IPS-20b (cell line): ENCODE measurements at regions not wholly inside any gene's neighbourhood (a gene's known extent, or its start where the extent isn't known, plus 50 kb on each side); places are given as distances from the start of the nearest gene placed in this dataset.

Source experiments
- H3K27ac ChIP-seq: one replicate; pipeline ENCODE4 v1.5.1; 2013; ENCODE audit warnings: low read length
- H3K27me3 ChIP-seq: 2 replicates; pipeline ENCODE4 v1.6.1; 2013; ENCODE audit warnings: mild to moderate bottlenecking, low read length, inconsistent platforms; ENCODE audit not compliant: insufficient read depth
- H3K36me3 ChIP-seq: 2 replicates; pipeline ENCODE4 v1.6.1; 2013; ENCODE audit warnings: low read depth, mild to moderate bottlenecking, inconsistent platforms, low read length, moderate library complexity; ENCODE audit not compliant: insufficient read depth
- H3K4me1 ChIP-seq: 2 replicates; pipeline ENCODE4 v1.6.1; 2013; ENCODE audit warnings: mild to moderate bottlenecking, control low read depth, inconsistent platforms, low read length, moderate library complexity; ENCODE audit not compliant: insufficient read depth
- H3K4me3 ChIP-seq: 2 replicates; pipeline ENCODE4 v1.5.1; 2013; ENCODE audit warnings: mild to moderate bottlenecking, low read length, inconsistent platforms
- H3K9ac ChIP-seq: 2 replicates; pipeline ENCODE4 v1.6.1; 2013; ENCODE audit warnings: low read depth, mild to moderate bottlenecking, inconsistent platforms, low read length, moderate library complexity
- H3K9me3 ChIP-seq: 2 replicates; pipeline ENCODE4 v1.6.1; 2013; ENCODE audit warnings: mild to moderate bottlenecking, low read depth, low read length, inconsistent platforms; ENCODE audit not compliant: insufficient read depth

DNA sequence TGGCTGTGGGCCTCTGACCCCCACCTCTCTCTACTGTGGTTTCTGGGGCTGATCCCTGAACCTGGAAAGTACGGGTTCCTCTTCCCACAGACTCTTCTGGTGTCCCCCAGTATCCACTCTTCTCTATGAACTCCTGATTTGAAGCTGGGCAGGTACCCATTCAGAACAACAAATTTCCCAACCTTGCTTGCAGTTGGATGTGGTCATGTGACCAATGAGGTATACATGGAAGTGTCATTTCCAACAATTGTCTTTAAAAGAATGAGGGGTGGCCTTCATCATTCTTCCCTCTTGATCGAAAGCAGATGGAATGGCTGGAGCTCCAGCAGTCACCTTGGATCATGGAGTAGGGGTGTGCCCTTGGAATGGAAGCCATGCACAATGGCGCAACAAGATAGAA lies 128.0 kb upstream of the MLN start:
- no peaks in the 10 kb centered on the region for H3K36me3 ChIP-seq
- H3K4me1 ChIP-seq = peaks cover 8% of the 10 kb centered on the region; the same call in 1 of the 2 replicates
- H3K27me3 ChIP-seq = no peaks in the 10 kb centered on the region; the same call in 1 of the 2 replicates
- H3K4me3 ChIP-seq = no peak overlapping the region
- no peak overlapping the region for H3K9ac ChIP-seq
- H3K27ac ChIP-seq = no peak overlapping the region
- peaks cover 6% of the 10 kb centered on the region for H3K9me3 ChIP-seq

GRCh38 chr6:33929575-33930288 lies 125.9 kb upstream of the MLN start:
- Histone ChIP-seq H3K9ac (no peak overlapping the region), H3K27ac (no peak overlapping the region)

GRCh38 chr6:33927616-33928015 lies 123.8 kb upstream of the MLN start:
- H3K4me1 ChIP-seq = peaks cover 10% of the 10 kb centered on the region; the same call in 1 of the 2 replicates
- no peaks in the 10 kb centered on the region for H3K27me3 ChIP-seq
- peak overlapping the region; percentile 18; the same call in 1 of the 2 replicates for H3K4me3 ChIP-seq
- no peak overlapping the region for H3K27ac ChIP-seq
- no peaks in the 10 kb centered on the region for H3K36me3 ChIP-seq
- no peak overlapping the region for H3K9ac ChIP-seq
- H3K9me3 ChIP-seq = peaks cover 6% of the 10 kb centered on the region

More at GRCh38 chr6:33929575-33930288, 125.9 kb upstream of the MLN start:
- H3K4me1 ChIP-seq = peaks cover 10% of the 10 kb centered on the region; the same call in 1 of the 2 replicates
- no peaks in the 10 kb centered on the region for H3K36me3 ChIP-seq
- no peak overlapping the region for H3K4me3 ChIP-seq
- no peaks in the 10 kb centered on the region; the same call in 1 of the 2 replicates for H3K27me3 ChIP-seq
- peaks cover 6% of the 10 kb centered on the region for H3K9me3 ChIP-seq

GRCh38 chr6:33927112-33927511 lies 123.3 kb upstream of the MLN start:
- Histone ChIP-seq H3K27ac (no peak overlapping the region), H3K4me1 (peaks cover 10% of the 10 kb centered on the region; the same call in 1 of the 2 replicates), H3K27me3 (no peaks in the 10 kb centered on the region), H3K4me3 (peak overlapping the region; percentile 18; the same call in 1 of the 2 replicates), H3K9ac (peak overlapping the region; percentile 14; the same call in 1 of the 2 replicates), H3K9me3 (peaks cover 6% of the 10 kb centered on the region), H3K36me3 (no peaks in the 10 kb centered on the region)

GRCh38 chr6:33926451-33926850 lies 122.6 kb upstream of the MLN start:
- peak overlapping the region; percentile 14; the same call in 1 of the 2 replicates for H3K9ac ChIP-seq
- H3K4me1 ChIP-seq = peaks cover 10% of the 10 kb centered on the region; the same call in 1 of the 2 replicates
- H3K9me3 ChIP-seq = peaks cover 6% of the 10 kb centered on the region
- H3K27me3 ChIP-seq = no peaks in the 10 kb centered on the region
- H3K36me3 ChIP-seq = no peaks in the 10 kb centered on the region
- H3K27ac ChIP-seq = no peak overlapping the region
- H3K4me3 ChIP-seq = peak overlapping the region; percentile 18; the same call in 1 of the 2 replicates

- no peak overlapping the region for H3K27ac ChIP-seq
- no peak overlapping the region for H3K9ac ChIP-seq
- H3K4me1 ChIP-seq = peaks cover 10% of the 10 kb centered on the region; the same call in 1 of the 2 replicates
- no peaks in the 10 kb centered on the region for H3K36me3 ChIP-seq
- peaks cover 6% of the 10 kb centered on the region for H3K9me3 ChIP-seq
- H3K4me3 ChIP-seq = no peak overlapping the region
- H3K27me3 ChIP-seq = no peaks in the 10 kb centered on the region
These were observed 122.1 kb upstream of the MLN start for GRCh38 chr6:33925936-33926335.

- H3K4me3 ChIP-seq = no peak overlapping the region
- no peak overlapping the region for H3K9ac ChIP-seq
- H3K27me3 ChIP-seq = no peaks in the 10 kb centered on the region
- H3K9me3 ChIP-seq = peaks cover 6% of the 10 kb centered on the region
- no peak overlapping the region for H3K27ac ChIP-seq
- H3K4me1 ChIP-seq = peaks cover 10% of the 10 kb centered on the region; the same call in 1 of the 2 replicates
- H3K36me3 ChIP-seq = no peaks in the 10 kb centered on the region
These were observed 121.4 kb upstream of the MLN start for GRCh38 chr6:33925210-33925609.

DNA sequence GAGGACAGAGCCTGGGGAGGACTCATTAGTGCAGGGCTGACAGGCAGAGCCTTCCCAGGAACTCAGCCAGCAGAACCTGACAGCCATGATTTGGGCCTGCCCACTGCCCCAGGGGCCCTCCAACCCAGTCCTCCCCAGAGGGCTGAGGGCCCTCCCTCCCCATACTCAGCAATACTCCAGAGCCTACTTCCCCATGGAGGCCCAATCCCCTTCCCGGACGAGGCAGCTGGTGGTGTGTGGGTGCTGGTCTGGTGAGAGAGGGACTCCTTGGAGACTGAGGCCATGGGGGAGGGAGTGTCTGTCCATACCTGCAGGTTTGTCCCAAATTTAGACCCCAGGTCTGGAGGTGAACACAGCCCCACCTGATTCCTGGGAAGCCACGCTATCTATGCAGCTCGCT lies 120.9 kb upstream of the MLN start:
- no peaks in the 10 kb centered on the region for H3K36me3 ChIP-seq
- H3K9ac ChIP-seq = no peak overlapping the region
- peaks cover 6% of the 10 kb centered on the region for H3K9me3 ChIP-seq
- peaks cover 10% of the 10 kb centered on the region; the same call in 1 of the 2 replicates for H3K4me1 ChIP-seq
- no peak overlapping the region for H3K4me3 ChIP-seq
- H3K27ac ChIP-seq = no peak overlapping the region
- no peaks in the 10 kb centered on the region for H3K27me3 ChIP-seq

- peaks cover 6% of the 10 kb centered on the region for H3K9me3 ChIP-seq
- no peak overlapping the region for H3K9ac ChIP-seq
- peaks cover 10% of the 10 kb centered on the region; the same call in 1 of the 2 replicates for H3K4me1 ChIP-seq
- no peak overlapping the region for H3K4me3 ChIP-seq
- H3K36me3 ChIP-seq = no peaks in the 10 kb centered on the region
- H3K27me3 ChIP-seq = no peaks in the 10 kb centered on the region
- no peak overlapping the region for H3K27ac ChIP-seq
These were observed 120.2 kb upstream of the MLN start for GRCh38 chr6:33923857-33924514.

DNA sequence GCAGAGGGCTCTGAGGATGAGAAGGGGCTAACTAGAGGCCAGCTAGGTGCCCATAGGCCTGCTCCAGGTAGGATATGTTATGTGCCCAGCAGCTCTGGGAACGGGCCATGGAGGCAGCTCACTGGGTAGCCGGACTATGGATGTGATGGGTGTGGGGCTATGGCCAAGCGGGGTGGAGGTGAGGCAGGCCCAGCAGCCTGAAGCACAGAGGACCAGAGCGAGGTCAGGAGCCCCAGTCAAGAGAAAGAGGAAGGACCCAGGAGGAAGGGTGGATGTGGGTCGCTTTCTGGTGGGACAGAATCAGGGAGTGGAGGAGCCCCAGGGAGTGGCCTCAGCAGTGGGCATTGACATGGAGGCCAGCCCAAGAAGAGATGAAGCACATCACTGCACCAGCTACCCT lies 117.9 kb upstream of the MLN start:
- Histone ChIP-seq H3K4me3 (no peak overlapping the region), H3K27ac (no peak overlapping the region), H3K27me3 (no peaks in the 10 kb centered on the region), H3K4me1 (peaks cover 1% of the 10 kb centered on the region; the same call in 1 of the 2 replicates), H3K9ac (no peak overlapping the region), H3K9me3 (no peaks in the 10 kb centered on the region), H3K36me3 (no peaks in the 10 kb centered on the region)

- Histone ChIP-seq H3K9ac (no peak overlapping the region), H3K9me3 (no peaks in the 10 kb centered on the region), H3K4me3 (no peak overlapping the region), H3K4me1 (0 out of 2 replicates have a peak, but pooled peaks cover 4% of the 10 kb centered on the region), H3K27me3 (peaks cover 6% of the 10 kb centered on the region), H3K36me3 (no peaks in the 10 kb centered on the region), H3K27ac (no peak overlapping the region)
These were observed 114.4 kb upstream of the MLN start for GRCh38 chr6:33918175-33918695.
